CD14-positive monocyte (primary cell): ENCODE measurements at regions not wholly inside any gene's neighbourhood (a gene's known extent, or its start where the extent isn't known, plus 50 kb on each side); places are given as distances from the start of the nearest gene placed in this dataset.

Source experiments
- DNase-seq, 3 donors: peaks; one replicate each; pipeline ENCODE4 v3.0.0-alpha.2; 2011 to 2022
- H2AFZ ChIP-seq: 2 replicates; pipeline ENCODE4 v1.6.0; 2012; ENCODE audit warnings: mild to moderate bottlenecking, low read depth, low read length, inconsistent platforms; ENCODE audit not compliant: insufficient read depth, poor library complexity, severe bottlenecking
- H3K27ac ChIP-seq, 2 donors: 1 replicate in 1 of 2; 2 replicates in 1 of 2; pipeline ENCODE4 v1.5.1; 2012 to 2013; ENCODE audit warnings: low read length in 2 of 2, control low read depth in 1 of 2, inconsistent platforms in 1 of 2, low read depth in 1 of 2, mild to moderate bottlenecking in 1 of 2
- H3K27me3 ChIP-seq, 2 donors: one replicate each; pipeline versions ENCODE4 v1.6.0 to v1.6.1; 2011 to 2013; ENCODE audit warnings: low read length in 2 of 2; ENCODE audit not compliant: control insufficient read depth in 2 of 2, insufficient read depth in 2 of 2
- H3K36me3 ChIP-seq, 2 donors: replicated peaks in 1 of 2; 1 replicate in 1 of 2; 2 replicates in 1 of 2; pipeline versions ENCODE4 v1.5.1 to v1.6.1; 2012 to 2013; ENCODE audit warnings: low read length in 2 of 2, control low read depth in 1 of 2, inconsistent platforms in 1 of 2, mild to moderate bottlenecking in 1 of 2; ENCODE audit not compliant: insufficient read depth in 2 of 2, control insufficient read depth in 1 of 2
- H3K4me1 ChIP-seq, 2 donors: 1 replicate in 1 of 2; 2 replicates in 1 of 2; pipeline versions ENCODE4 v1.5.1 to v1.6.1; 2012 to 2013; ENCODE audit warnings: low read length in 2 of 2, control low read depth in 1 of 2, inconsistent platforms in 1 of 2, mild to moderate bottlenecking in 1 of 2, moderate library complexity in 1 of 2; ENCODE audit not compliant: insufficient read depth in 2 of 2, control insufficient read depth in 1 of 2
- H3K4me2 ChIP-seq: replicated peaks from 2 replicates; pipeline ENCODE3; 2012; ENCODE audit warnings: low read length, moderate library complexity, mild to moderate bottlenecking; ENCODE audit not compliant: poor library complexity, severe bottlenecking; ENCODE audit errors: extremely low read depth
- H3K4me3 ChIP-seq, 3 experiments: fragments of 200-600 bp in 1 of 3; sonication (generic) in 1 of 3; replicated peaks in 1 of 3; 1 replicate in 2 of 3; 2 replicates in 1 of 3; pipeline ENCODE4 v1.5.1; 2011 to 2013; ENCODE audit warnings: low read length in 3 of 3, mild to moderate bottlenecking in 3 of 3, control low read depth in 2 of 3, low read depth in 2 of 3, inconsistent platforms in 1 of 3, moderate library complexity in 1 of 3
- H3K79me2 ChIP-seq: 2 replicates; pipeline ENCODE4 v1.6.0; 2012; ENCODE audit warnings: mild to moderate bottlenecking, control low read depth, inconsistent platforms, low read length, moderate library complexity; ENCODE audit not compliant: insufficient read depth
- H3K9ac ChIP-seq: 2 replicates; pipeline ENCODE4 v1.6.0; 2017; ENCODE audit warnings: low read length, mild to moderate bottlenecking; ENCODE audit not compliant: insufficient read depth, poor library complexity, severe bottlenecking
- H3K9me3 ChIP-seq, 2 donors: replicated peaks in 1 of 2; 1 replicate in 1 of 2; 2 replicates in 1 of 2; pipeline versions ENCODE4 v1.5.1 to v1.6.1; 2012 to 2013; ENCODE audit warnings: low read length in 2 of 2, control low read depth in 1 of 2; ENCODE audit not compliant: control insufficient read depth in 1 of 2, insufficient read depth in 1 of 2
- H4K20me1 ChIP-seq: 2 replicates; pipeline ENCODE4 v1.6.0; 2012; ENCODE audit warnings: mild to moderate bottlenecking, low read length, control low read depth, moderate library complexity; ENCODE audit not compliant: insufficient read depth
- H3K27ac Mint-ChIP-seq, 7 donors: one replicate each; pipeline ENCODE4 v1.8.0; 2020; ENCODE audit warnings: mild to moderate bottlenecking in 7 of 7, mixed read lengths in 7 of 7, moderate library complexity in 6 of 7, inconsistent platforms in 2 of 7
- H3K27me3 Mint-ChIP-seq, 3 donors: one replicate each; pipeline ENCODE4 v1.8.0; 2021 to 2022; ENCODE audit warnings: low read depth in 3 of 3, mild to moderate bottlenecking in 3 of 3, mixed read lengths in 3 of 3, moderate library complexity in 3 of 3, inconsistent platforms in 1 of 3
- H3K36me3 Mint-ChIP-seq, 2 donors: one replicate each; pipeline ENCODE4 v1.8.0; 2020; ENCODE audit warnings: mixed read lengths in 2 of 2, inconsistent platforms in 1 of 2, mild to moderate bottlenecking in 1 of 2
- H3K4me1 Mint-ChIP-seq: one replicate; pipeline ENCODE4 v1.8.0; 2020; ENCODE audit warnings: mild to moderate bottlenecking, mixed read lengths
- H3K4me3 Mint-ChIP-seq, 2 donors: one replicate each; pipeline ENCODE4 v1.8.0; 2020; ENCODE audit warnings: mild to moderate bottlenecking in 2 of 2, mixed read lengths in 2 of 2, moderate library complexity in 1 of 2
- H3K9me3 Mint-ChIP-seq, 7 donors: one replicate each; pipeline ENCODE4 v1.8.0; 2020 to 2022; ENCODE audit warnings: mixed read lengths in 7 of 7, mild to moderate bottlenecking in 6 of 7, moderate library complexity in 6 of 7, inconsistent platforms in 2 of 7
- WGBS: methylation state at CpG from one replicate; pipeline ENCODE4 v1.1.5; 2013; ENCODE audit warnings: missing lambda C conversion rate; ENCODE audit not compliant: insufficient coverage; 5-methylcytosine and 5-hydroxymethylcytosine counted together
- intact Hi-C, 2 donors: fragments of 100-400 bp; cut with micrococcal nuclease; formaldehyde crosslinking; loops; one replicate each; pipeline versions ENCODE4 v1.15.0 to v1.15.1; 2023
- TF ChIP-seq, protein P1 (sequence below): fragments of 200-600 bp; IDR thresholded peaks from one replicate; pipeline ENCODE4 v1.8.0; 2022; ENCODE audit warnings: antibody characterized with exemption, mild to moderate bottlenecking

DNA sequence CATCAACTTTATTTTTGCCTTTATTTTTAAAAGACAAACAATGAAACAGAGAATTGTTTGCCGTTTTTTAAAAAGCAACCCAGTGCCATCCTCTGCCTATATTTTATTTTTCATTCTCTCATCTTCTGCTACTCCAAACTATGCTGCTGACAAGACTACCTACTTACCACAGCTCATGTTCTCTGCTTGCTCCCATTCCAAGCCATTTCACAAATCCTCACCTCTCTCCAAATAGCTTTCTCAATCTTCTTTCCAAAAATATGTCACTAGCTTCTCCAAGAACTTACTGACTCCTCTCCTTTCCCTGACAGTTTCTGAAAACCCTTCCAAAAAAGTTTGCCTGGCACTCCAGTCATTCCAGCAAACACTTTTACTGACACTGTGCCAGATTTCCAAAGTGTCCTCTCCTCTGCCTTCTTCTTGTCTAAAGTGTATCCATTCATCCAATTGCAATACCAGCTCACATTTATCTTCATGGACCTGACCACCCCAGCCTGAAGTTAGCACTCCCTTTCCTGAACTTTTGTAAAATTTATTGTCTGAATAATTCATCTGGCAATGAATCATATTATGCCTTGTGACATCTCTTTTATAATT lies 766.5 kb upstream of the B3GALT2 start:
- Histone ChIP-seq H3K9me3 (peaks cover 4 to 6% of the 10 kb centered on the region in 2 donors), H4K20me1 (no peaks in the 10 kb centered on the region), H3K27ac (no peak overlapping the region), H3K4me3 (no peak overlapping the region), H3K9ac (no peak overlapping the region), H3K4me1 (no peaks in the 10 kb centered on the region), H2AFZ (no peak overlapping the region), H3K79me2 (no peaks in the 10 kb centered on the region), H3K36me3 (no peaks in the 10 kb centered on the region), H3K4me2 (no peak overlapping the region), H3K27me3 (no peaks in the 10 kb centered on the region)
- intact Hi-C loops = no loop called here
- WGBS = 89% methylated on average over 1 of the region's 1 CpG
- Mint-ChIP-seq H3K9me3 (peaks cover 0 to 5% (median 2%) of the 10 kb centered on the region in 7 donors), H3K27me3 (no peaks in the 10 kb centered on the region), H3K27ac (no peak overlapping the region), H3K36me3 (no peaks in the 10 kb centered on the region), H3K4me1 (no peaks in the 10 kb centered on the region), H3K4me3 (no peak overlapping the region)
- no peak for DNase-seq
- TF ChIP-seq, protein P1, sequence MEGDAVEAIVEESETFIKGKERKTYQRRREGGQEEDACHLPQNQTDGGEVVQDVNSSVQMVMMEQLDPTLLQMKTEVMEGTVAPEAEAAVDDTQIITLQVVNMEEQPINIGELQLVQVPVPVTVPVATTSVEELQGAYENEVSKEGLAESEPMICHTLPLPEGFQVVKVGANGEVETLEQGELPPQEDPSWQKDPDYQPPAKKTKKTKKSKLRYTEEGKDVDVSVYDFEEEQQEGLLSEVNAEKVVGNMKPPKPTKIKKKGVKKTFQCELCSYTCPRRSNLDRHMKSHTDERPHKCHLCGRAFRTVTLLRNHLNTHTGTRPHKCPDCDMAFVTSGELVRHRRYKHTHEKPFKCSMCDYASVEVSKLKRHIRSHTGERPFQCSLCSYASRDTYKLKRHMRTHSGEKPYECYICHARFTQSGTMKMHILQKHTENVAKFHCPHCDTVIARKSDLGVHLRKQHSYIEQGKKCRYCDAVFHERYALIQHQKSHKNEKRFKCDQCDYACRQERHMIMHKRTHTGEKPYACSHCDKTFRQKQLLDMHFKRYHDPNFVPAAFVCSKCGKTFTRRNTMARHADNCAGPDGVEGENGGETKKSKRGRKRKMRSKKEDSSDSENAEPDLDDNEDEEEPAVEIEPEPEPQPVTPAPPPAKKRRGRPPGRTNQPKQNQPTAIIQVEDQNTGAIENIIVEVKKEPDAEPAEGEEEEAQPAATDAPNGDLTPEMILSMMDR = no peak

DNA sequence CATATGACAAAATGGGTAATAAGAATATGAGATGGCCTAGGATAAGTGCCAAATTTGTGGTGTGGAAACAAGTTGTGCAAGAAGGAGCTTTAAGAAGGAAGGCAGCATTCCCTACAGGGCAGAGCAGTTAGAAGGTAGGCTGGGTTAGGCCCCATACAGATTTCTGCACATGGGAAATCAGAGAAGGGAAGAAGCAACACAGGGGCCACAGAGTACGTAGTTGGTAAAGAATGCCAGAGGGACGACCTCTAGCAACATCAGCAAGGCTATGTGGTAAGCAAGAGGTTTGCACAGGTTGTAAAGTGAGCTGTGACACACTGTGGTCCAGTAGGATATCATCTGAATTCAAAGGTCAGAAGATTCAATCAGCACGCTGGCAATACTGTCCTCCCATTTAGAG lies 765.6 kb upstream of the B3GALT2 start:
- WGBS = 84% methylated on average over 3 of the region's 3 CpGs
- H3K4me1 Mint-ChIP-seq = no peaks in the 10 kb centered on the region
- peaks cover 0 to 5% (median 2%) of the 10 kb centered on the region in 7 donors for H3K9me3 Mint-ChIP-seq
- no peak overlapping the region for H3K4me3 Mint-ChIP-seq
- no peak overlapping the region for H3K4me3 ChIP-seq
- H3K79me2 ChIP-seq = no peaks in the 10 kb centered on the region
- no peak overlapping the region for H2AFZ ChIP-seq
- no peak overlapping the region for H3K9ac ChIP-seq
- no peaks in the 10 kb centered on the region for H3K27me3 ChIP-seq
- no peaks in the 10 kb centered on the region for H3K27me3 Mint-ChIP-seq
- H3K4me2 ChIP-seq = no peak overlapping the region
- H3K36me3 ChIP-seq = no peaks in the 10 kb centered on the region
- no peak for DNase-seq
- no peaks in the 10 kb centered on the region for H3K4me1 ChIP-seq
- H3K36me3 Mint-ChIP-seq = no peaks in the 10 kb centered on the region
- no peak overlapping the region for H3K27ac Mint-ChIP-seq
- H3K27ac ChIP-seq = no peak overlapping the region
- H4K20me1 ChIP-seq = no peaks in the 10 kb centered on the region
- intact Hi-C loops = no loop called here
- H3K9me3 ChIP-seq = peaks cover 0 to 3% of the 10 kb centered on the region in 2 donors
- TF ChIP-seq, protein P1 = no peak
